ENCODE measurements at regions not wholly inside any gene's neighbourhood (a gene's known extent, or its start where the extent isn't known, plus 50 kb on each side); places are given as distances from the start of the nearest gene placed in this dataset.

DNA sequence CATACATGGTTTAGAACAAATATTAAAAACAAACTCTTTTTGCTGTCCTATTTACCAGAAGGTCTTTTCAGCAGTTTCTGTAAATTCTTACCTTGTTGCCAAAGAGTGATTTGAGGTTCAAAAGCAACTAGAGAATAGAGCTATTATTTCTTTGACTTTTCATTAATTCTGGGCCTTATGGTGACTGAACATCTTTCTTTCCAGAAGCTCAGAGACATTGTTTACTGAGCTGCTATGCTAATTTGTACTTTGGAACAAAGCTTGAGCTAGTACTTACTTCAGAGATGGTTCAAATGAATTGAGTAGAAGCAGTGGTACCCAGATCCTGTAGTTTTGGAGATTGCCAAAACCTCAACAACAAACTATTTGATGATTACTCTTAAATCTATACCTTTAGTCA lies 331.2 kb downstream of the SPRY2 start:
- TF ChIP-seq YY1 (IDR thresholded peaks at IDR 0.05) (no peak), SP1 (IDR thresholded peaks at IDR 0.05) (no peak), CTCF (IDR thresholded peaks at IDR 0.05; ENCODE audit: low read depth, low read length, missing input control) (no peak), TAF1 (conservative IDR thresholded peaks at IDR 0.05) (no peak), EGR1 (IDR thresholded peaks at IDR 0.05; ENCODE audit: low read depth in 2 of 2) (no peak), RAD21 (IDR thresholded peaks at IDR 0.05) (no peak), GABPA (IDR thresholded peaks at IDR 0.05 in 1 of 2, conservative IDR thresholded peaks at IDR 0.05 in 1 of 2) (no peak), ATF3 (IDR thresholded peaks at IDR 0.05) (no peak), REST (IDR thresholded peaks at IDR 0.05) (no peak), FOXA1 (IDR thresholded peaks at IDR 0.05) (no peak)
- TF ChIP-seq, protein P1, sequence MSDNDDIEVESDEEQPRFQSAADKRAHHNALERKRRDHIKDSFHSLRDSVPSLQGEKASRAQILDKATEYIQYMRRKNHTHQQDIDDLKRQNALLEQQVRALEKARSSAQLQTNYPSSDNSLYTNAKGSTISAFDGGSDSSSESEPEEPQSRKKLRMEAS (IDR thresholded peaks at IDR 0.05), result no peak
- TF ChIP-seq, protein P2, sequence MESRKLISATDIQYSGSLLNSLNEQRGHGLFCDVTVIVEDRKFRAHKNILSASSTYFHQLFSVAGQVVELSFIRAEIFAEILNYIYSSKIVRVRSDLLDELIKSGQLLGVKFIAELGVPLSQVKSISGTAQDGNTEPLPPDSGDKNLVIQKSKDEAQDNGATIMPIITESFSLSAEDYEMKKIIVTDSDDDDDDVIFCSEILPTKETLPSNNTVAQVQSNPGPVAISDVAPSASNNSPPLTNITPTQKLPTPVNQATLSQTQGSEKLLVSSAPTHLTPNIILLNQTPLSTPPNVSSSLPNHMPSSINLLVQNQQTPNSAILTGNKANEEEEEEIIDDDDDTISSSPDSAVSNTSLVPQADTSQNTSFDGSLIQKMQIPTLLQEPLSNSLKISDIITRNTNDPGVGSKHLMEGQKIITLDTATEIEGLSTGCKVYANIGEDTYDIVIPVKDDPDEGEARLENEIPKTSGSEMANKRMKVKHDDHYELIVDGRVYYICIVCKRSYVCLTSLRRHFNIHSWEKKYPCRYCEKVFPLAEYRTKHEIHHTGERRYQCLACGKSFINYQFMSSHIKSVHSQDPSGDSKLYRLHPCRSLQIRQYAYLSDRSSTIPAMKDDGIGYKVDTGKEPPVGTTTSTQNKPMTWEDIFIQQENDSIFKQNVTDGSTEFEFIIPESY (IDR thresholded peaks at IDR 0.05), result no peak

Data from liver (tissue), 3 donors.